Transverse colon (tissue), 3 donors: ENCODE measurements at regions not wholly inside any gene's neighbourhood (a gene's known extent, or its start where the extent isn't known, plus 50 kb on each side); places are given as distances from the start of the nearest gene placed in this dataset.

Experiments
- POLR2A ChIP-seq: fragments of 450-650 bp; IDR thresholded peaks from one replicate; pipeline ENCODE4 v1.6.1; 2016; ENCODE audit warnings: antibody characterized with exemption, mild to moderate bottlenecking, moderate library complexity
- TF ChIP-seq, protein P1 (sequence below), 5 experiments: fragments of 200-600 bp in 3 of 5; fragments of 450-650 bp in 2 of 5; sonication (generic) in 3 of 5; IDR thresholded peaks; 1 replicate in 2 of 5; 2 replicates in 3 of 5; pipeline ENCODE4 v1.5.1; 2016 to 2017; ENCODE audit warnings: antibody characterized with exemption in 5 of 5, inconsistent platforms in 3 of 5, mild to moderate bottlenecking in 2 of 5, moderate library complexity in 1 of 5

DNA sequence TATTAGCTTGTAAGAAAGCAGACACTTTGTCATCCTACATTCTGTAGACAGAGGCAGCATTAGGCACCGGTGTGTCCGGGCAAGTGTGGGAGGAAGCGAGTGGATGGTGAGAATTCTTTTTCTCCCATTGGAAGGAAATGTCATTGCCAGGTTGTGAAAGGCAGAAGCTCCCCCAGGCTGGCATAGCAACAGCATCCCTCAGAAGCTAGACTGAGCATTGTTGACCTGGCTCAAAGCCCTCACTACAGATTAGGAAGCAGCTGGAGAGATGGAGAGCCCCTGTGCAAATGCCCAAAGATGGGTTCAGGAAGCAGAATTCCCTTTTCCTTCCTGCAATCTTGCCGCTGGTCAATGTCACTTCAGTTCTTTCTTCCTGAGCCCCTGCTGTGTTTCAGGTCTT is 1299.3 kb downstream of the TBC1D22A start:
- TF ChIP-seq, protein P1, sequence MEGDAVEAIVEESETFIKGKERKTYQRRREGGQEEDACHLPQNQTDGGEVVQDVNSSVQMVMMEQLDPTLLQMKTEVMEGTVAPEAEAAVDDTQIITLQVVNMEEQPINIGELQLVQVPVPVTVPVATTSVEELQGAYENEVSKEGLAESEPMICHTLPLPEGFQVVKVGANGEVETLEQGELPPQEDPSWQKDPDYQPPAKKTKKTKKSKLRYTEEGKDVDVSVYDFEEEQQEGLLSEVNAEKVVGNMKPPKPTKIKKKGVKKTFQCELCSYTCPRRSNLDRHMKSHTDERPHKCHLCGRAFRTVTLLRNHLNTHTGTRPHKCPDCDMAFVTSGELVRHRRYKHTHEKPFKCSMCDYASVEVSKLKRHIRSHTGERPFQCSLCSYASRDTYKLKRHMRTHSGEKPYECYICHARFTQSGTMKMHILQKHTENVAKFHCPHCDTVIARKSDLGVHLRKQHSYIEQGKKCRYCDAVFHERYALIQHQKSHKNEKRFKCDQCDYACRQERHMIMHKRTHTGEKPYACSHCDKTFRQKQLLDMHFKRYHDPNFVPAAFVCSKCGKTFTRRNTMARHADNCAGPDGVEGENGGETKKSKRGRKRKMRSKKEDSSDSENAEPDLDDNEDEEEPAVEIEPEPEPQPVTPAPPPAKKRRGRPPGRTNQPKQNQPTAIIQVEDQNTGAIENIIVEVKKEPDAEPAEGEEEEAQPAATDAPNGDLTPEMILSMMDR (IDR thresholded peaks at IDR 0.05) = no peak
- no peak for TF ChIP-seq POLR2A
